SU-DHL-6 (cell line): ENCODE measurements at regions not wholly inside any gene's neighbourhood (a gene's known extent, or its start where the extent isn't known, plus 50 kb on each side); places are given as distances from the start of the nearest gene placed in this dataset.

Experiments used
- H2AFZ ChIP-seq: fragments of 200-600 bp; sonication (generic); 2 replicates; pipeline ENCODE4 v1.6.1; 2014; ENCODE audit warnings: low read depth, mild to moderate bottlenecking, moderate library complexity, mixed read lengths, antibody characterized with exemption, low read length; ENCODE audit not compliant: severe bottlenecking
- H3F3A ChIP-seq: fragments of 200-600 bp; shearing (Covaris generic); 2 replicates; pipeline ENCODE4 v1.6.0; 2016; ENCODE audit warnings: antibody characterized with exemption, mild to moderate bottlenecking; ENCODE audit not compliant: insufficient read depth
- H3K27ac ChIP-seq: fragments of 200-600 bp; sonication (generic); 2 replicates; pipeline ENCODE4 v1.5.1; 2016; ENCODE audit warnings: low read depth, mild to moderate bottlenecking, low read length, moderate library complexity, mixed read lengths
- H3K27me3 ChIP-seq: fragments of 200-600 bp; sonication (generic), shearing (Covaris generic); 2 replicates; pipeline ENCODE4 v1.6.0; 2014; ENCODE audit warnings: mild to moderate bottlenecking, low read length
- H3K36me3 ChIP-seq: fragments of 200-600 bp; sonication (generic); 2 replicates; pipeline ENCODE4 v1.6.1; 2014; ENCODE audit warnings: mild to moderate bottlenecking, low read length, mixed read lengths
- H3K4me2 ChIP-seq: fragments of 300-600, 200-600 bp; shearing (Covaris generic), sonication (generic); 2 replicates; pipeline ENCODE4 v1.6.0; 2014; ENCODE audit warnings: low read length, low read depth, mild to moderate bottlenecking; ENCODE audit not compliant: poor library complexity, severe bottlenecking
- H3K4me3 ChIP-seq: fragments of 200-600 bp; sonication (generic); 2 replicates; pipeline ENCODE4 v1.5.1; 2014; ENCODE audit warnings: antibody characterized with exemption, low read length, mild to moderate bottlenecking, mixed read lengths; ENCODE audit not compliant: insufficient read depth, poor library complexity, severe bottlenecking
- H3K79me2 ChIP-seq: fragments of 200-600 bp; sonication (generic); 2 replicates; pipeline ENCODE4 v1.6.1; 2014; ENCODE audit warnings: mild to moderate bottlenecking, low read length, moderate library complexity; ENCODE audit not compliant: insufficient read depth
- H3K9ac ChIP-seq: fragments of 200-600 bp; sonication (generic); 2 replicates; pipeline ENCODE4 v1.7.0; 2014; ENCODE audit warnings: mild to moderate bottlenecking, low read length
- H3K9me2 ChIP-seq: fragments of 200-600 bp; sonication (generic); replicated peaks from 2 replicates; pipeline ENCODE4 v1.6.1; 2014; ENCODE audit warnings: low read length; ENCODE audit not compliant: insufficient read depth
- H3K9me3 ChIP-seq: fragments of 200-600 bp; sonication (generic); 2 replicates; pipeline ENCODE4 v1.6.1; 2014; ENCODE audit warnings: low read length, mixed read lengths; ENCODE audit not compliant: insufficient read depth
- H4K20me1 ChIP-seq: fragments of 200-600 bp; sonication (generic); 2 replicates; pipeline ENCODE4 v1.6.1; 2014; ENCODE audit warnings: low read depth, mild to moderate bottlenecking, antibody characterized with exemption, low read length, moderate library complexity, mixed read lengths
- CTCF ChIP-seq: fragments of 200-600 bp; sonication (generic); IDR thresholded peaks from one replicate; pipeline ENCODE4 v1.5.1; 2017; ENCODE audit warnings: antibody characterized with exemption, mild to moderate bottlenecking, low read length, moderate library complexity; ENCODE audit not compliant: insufficient read depth, poor library complexity, severe bottlenecking
- EZH2phosphoT487 ChIP-seq: fragments of 200-600 bp; sonication (generic), shearing (Covaris generic); conservative IDR thresholded peaks from 2 replicates; pipeline ENCODE4 v1.6.1; 2018; ENCODE audit warnings: mild to moderate bottlenecking, antibody characterized with exemption, low read length, moderate library complexity, mixed read lengths

GRCh38 chr18:27685091-27685490 lies 491.8 kb downstream of the CDH2 start:
- no peaks in the 10 kb centered on the region for H3K9me2 ChIP-seq
- TF ChIP-seq EZH2phosphoT487 (no peak), CTCF (no peak)
- H3K4me3 ChIP-seq: no peak overlapping the region
- H4K20me1 ChIP-seq: no peaks in the 10 kb centered on the region
- H3F3A ChIP-seq: no peaks in the 10 kb centered on the region
- H3K9me3 ChIP-seq: 0 out of 2 replicates have a peak, but pooled peaks cover 7% of the 10 kb centered on the region
- no peak overlapping the region for H3K4me2 ChIP-seq
- H3K9ac ChIP-seq: no peak overlapping the region
- no peak overlapping the region for H2AFZ ChIP-seq
- H3K27ac ChIP-seq: no peak overlapping the region
- H3K36me3 ChIP-seq: no peaks in the 10 kb centered on the region; the same call in 1 of the 2 replicates
- no peaks in the 10 kb centered on the region for H3K79me2 ChIP-seq
- H3K27me3 ChIP-seq: no peaks in the 10 kb centered on the region

- Histone ChIP-seq H3K27me3 (no peaks in the 10 kb centered on the region), H2AFZ (no peak overlapping the region)
- TF ChIP-seq CTCF (no peak), EZH2phosphoT487 (no peak)
These were observed 489.3 kb upstream of the CHST9 start for GRCh38 chr18:27674411-27674810.

GRCh38 chr18:27673861-27674260 lies 488.8 kb upstream of the CHST9 start:
- Histone ChIP-seq H3F3A (no peaks in the 10 kb centered on the region), H3K27ac (no peak overlapping the region), H2AFZ (no peak overlapping the region), H3K9ac (no peak overlapping the region), H3K9me3 (no peaks in the 10 kb centered on the region), H3K36me3 (no peaks in the 10 kb centered on the region), H4K20me1 (no peaks in the 10 kb centered on the region), H3K9me2 (no peaks in the 10 kb centered on the region), H3K4me3 (no peak overlapping the region), H3K4me2 (no peak overlapping the region), H3K27me3 (no peaks in the 10 kb centered on the region), H3K79me2 (no peaks in the 10 kb centered on the region)
- no peak for TF ChIP-seq CTCF
- TF ChIP-seq EZH2phosphoT487: no peak

More at GRCh38 chr18:27674411-27674810, 489.3 kb upstream of the CHST9 start:
- Histone ChIP-seq H3F3A (no peaks in the 10 kb centered on the region), H3K36me3 (no peaks in the 10 kb centered on the region), H3K4me2 (no peak overlapping the region), H3K4me3 (no peak overlapping the region), H3K9ac (no peak overlapping the region), H3K9me3 (no peaks in the 10 kb centered on the region), H3K9me2 (no peaks in the 10 kb centered on the region), H3K79me2 (no peaks in the 10 kb centered on the region), H3K27ac (no peak overlapping the region), H4K20me1 (no peaks in the 10 kb centered on the region)
